GM13977 (cell line): ENCODE measurements at regions not wholly inside any gene's neighbourhood (a gene's known extent, or its start where the extent isn't known, plus 50 kb on each side); places are given as distances from the start of the nearest gene placed in this dataset.

Experiments
- DNase-seq: peaks from one replicate; pipeline ENCODE4 v3.0.0; 2012; ENCODE audit warnings: low spot score
- CTCF ChIP-seq: IDR thresholded peaks from 2 replicates; pipeline ENCODE4 v1.5.1; 2012; ENCODE audit warnings: mild to moderate bottlenecking, control low read depth; ENCODE audit not compliant: insufficient read depth; ENCODE audit errors: extremely low read depth, missing control alignments
- in situ Hi-C: fragments of 300-500 bp; cut with MboI; formaldehyde crosslinking; loops from one replicate; pipeline ENCODE4 v1.12.0; 2022; ENCODE audit warnings: low sequenced_read_pairs, low pct_unique_long_range_greater_than_20kb, mixed read lengths, inconsistent platforms; ENCODE audit not compliant: unreplicated experiment

GRCh38 chr1:29782846-29783507 is 546.7 kb downstream of the PTPRU start:
- DNase-seq, result no peak
- no peak for TF ChIP-seq CTCF
- in situ Hi-C loops, result no loop called here

- no peak for TF ChIP-seq CTCF
- DNase-seq, result no peak
- in situ Hi-C loops, result no loop called here
These were observed 542.8 kb downstream of the PTPRU start for GRCh38 chr1:29779146-29779545.

GRCh38 chr1:29777522-29777921 is 541.2 kb downstream of the PTPRU start:
- in situ Hi-C loops, result no loop called here
- TF ChIP-seq CTCF, result no peak
- DNase-seq, result no peak

GRCh38 chr1:29774355-29774754 is 538.0 kb downstream of the PTPRU start:
- no peak for TF ChIP-seq CTCF
- in situ Hi-C loops, result no loop called here

GRCh38 chr1:29772584-29773100 is 536.3 kb downstream of the PTPRU start:
- no peak for DNase-seq
- in situ Hi-C loops, result no loop called here
- no peak for TF ChIP-seq CTCF

More at GRCh38 chr1:29774355-29774754, 538.0 kb downstream of the PTPRU start:
- no peak for DNase-seq

GRCh38 chr1:29767769-29768425 is 531.6 kb downstream of the PTPRU start:
- in situ Hi-C loops, result no loop called here
- DNase-seq, result no peak
- no peak for TF ChIP-seq CTCF
